HuH-7 (cell line): ENCODE measurements at regions not wholly inside any gene's neighbourhood (a gene's known extent, or its start where the extent isn't known, plus 50 kb on each side); places are given as distances from the start of the nearest gene placed in this dataset.
A peak's percentile ranks its signal among the peaks of the same experiment; 100 is the strongest.

Source experiments
- DNase-seq: peaks from one replicate; pipeline ENCODE4 v3.0.0; 2011; ENCODE audit warnings: low spot score

DNA sequence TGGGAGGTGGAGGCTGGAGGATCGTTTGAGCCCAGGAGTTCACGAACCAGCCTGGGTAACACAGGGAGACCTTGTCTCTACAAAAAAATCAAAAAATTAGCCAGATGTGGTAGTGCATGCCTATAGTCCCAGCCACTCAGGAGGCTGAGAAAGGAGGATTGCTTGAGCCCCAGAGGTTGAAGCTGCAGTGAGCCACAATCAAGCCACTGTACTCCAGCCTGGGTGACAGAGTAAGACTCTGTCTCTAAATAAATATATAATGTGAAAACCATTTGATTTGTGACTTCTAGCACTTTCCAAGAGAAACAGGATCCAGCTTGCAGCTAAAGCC is 459.1 kb downstream of the SOX9 start:
- DNase-seq = no peak

DNA sequence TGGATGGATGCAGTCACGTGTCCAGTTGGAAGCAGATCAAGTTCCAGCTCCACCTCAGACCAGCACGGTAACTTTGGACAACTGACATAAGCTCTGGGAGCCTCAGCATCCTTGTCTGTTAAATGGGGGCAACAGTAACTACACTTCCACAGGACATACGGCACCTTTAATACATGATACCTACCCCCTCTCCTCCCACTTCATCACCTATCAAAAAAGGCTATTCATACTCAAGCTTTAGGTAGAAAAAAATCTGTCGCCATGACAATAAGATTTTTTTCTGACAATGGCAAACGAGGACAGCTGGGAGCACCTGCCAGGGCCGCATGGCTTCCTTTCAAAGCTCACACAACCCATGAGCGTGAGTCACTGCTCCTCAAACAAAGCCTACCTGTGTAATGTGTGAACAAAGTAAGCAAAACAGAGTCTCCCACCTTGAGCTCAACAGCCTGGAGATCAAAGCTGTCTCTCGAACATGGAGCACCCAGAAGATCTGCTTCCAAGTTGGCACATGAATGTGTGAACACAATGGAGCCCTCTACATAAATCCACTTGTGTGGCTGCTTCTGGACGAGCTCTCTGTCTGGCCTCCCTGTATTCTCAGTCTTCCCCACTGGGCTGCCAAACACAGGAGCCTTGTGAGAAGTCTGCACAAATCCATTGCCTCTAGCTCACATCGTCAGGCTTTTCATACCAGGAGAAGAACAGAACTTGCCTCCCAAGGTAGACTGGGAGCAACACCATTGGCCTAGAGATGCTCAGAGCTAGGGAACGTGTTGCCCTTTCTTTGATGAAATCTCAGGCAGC is 459.7 kb downstream of the SOX9 start:
- no peak for DNase-seq

GRCh38 chr17:72587156-72587555 is 466.3 kb downstream of the SOX9 start:
- no peak for DNase-seq

DNA sequence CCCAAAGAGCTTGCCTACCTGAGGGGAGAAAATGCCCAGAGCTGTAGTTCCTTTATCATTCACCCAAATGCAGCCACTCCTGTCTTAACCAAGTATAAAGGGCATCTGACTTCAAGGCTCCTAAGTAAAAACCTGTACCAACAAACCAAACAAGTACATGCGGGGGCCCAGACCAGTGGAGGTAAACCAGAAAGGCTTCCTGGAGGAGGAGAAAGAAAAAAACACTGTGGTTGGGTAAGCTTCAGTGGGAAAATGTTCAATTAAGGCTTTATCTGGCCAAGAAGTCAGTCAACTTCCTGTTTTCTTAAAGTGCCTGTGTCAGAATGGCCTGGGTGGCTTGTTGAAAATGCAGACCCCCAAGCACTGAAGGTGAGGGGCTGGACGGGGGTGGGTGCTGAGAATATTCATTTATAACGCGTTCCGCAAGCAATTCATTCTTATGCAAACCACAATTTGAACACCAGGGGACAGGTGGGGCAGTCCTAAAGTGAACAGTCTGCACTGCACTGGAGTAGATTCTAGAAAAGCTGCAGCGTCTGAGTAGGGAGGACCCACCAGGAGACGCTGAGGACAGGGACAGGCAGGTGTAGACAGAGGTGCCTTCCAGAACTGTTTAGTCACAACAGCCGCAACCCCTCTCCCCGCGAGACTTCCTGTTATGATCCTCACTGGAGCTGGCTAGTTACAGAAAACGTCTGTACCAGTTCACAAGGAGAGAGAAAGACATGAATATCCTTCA is 467.1 kb downstream of the SOX9 start:
- DNase-seq = no peak

GRCh38 chr17:72588561-72588960 is 467.7 kb downstream of the SOX9 start:
- no peak for DNase-seq

DNA sequence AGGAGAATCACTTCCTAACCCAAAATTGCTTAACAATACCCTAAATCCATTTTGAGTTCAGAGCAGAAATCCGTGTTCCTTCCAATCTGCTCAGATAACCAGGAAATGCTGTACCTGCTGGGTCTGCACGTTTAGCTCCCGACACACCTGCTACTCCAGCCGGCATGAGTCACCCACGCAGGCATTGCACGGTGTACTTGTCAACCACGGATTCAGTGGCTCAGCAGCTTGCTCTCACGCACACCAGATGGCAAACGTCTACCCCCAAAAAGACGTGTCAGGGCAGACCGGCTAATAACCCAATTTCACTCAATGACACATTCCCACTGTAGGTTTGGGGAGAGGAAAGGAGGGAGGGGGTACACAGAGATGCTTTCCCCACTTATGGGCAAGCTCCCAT is 468.1 kb downstream of the SOX9 start:
- no peak for DNase-seq

DNA sequence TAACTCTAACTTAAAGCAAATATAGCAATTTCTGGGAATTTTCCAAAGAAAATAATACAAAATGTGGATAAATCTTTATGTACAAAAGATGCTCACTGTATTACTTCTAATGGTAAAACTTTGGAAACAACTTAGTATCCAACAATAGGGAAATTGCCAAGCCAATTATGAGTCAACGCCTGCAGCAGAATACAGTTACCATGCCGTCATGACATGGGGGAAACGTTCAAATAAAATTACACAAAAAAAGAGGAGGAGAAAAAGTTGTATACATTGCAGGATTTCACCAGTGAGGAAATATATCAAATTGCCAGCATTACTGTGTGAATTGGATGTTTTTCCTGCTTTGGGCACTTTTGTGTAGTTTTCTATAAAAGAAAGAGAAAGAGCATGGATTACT is 469.6 kb downstream of the SOX9 start:
- no peak for DNase-seq

DNA sequence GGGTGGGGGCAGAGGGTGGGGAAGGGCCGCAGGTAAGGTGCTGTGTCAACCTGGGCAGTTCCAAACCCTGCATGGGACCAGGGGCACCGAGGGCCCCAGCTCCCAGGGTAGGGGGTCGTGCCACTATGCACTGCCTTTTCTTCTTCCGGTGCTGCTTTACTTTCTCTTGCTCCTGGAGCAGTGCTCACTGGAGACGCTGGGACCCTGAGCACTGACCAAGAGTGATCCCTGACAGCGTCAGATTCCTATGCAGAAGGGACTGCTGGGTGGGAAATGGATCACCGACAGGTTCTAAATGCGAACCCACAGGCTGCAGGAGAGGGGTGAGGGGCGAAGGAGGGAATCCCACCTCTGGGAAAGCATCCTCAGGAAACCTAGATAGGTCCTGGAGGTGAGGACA is 470.1 kb downstream of the SOX9 start:
- no peak for DNase-seq

- no peak for DNase-seq
Observed at GRCh38 chr17:72591289-72592241, 470.7 kb downstream of the SOX9 start.

DNA sequence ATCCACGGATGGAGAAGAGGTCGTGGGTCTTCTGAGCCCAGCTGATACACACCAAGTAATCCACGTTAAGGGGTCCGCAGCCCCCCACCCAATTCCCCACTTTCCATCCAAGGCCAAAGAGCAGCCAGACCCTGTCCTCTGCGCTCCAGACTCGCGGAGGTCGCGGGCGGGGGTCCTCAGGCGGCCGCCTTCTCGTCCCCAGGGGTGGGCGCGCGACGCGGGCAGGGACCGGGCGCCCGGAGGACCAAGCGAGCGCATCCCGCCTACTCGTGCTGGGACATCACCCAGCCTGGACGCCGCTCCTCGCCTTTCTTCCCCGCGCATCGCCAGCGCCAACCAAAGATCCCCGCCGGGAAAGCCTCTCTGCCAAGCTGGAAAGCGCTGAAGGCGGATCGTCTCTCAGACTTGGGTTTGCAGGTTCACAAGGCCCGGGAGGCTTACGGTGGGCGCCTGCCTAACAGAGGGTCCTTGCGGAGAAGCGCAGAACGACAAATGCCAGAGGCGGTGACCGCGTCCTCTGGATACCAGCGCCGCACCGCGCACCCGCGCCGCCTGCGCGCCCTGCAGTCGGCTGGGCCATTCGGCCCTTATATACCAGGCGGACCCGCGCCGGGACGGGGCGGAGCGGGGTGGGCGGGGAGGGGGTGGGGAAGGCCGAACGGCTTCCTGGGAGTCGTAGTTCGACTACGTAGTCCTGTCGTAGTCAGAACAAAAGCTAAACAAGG is 471.6 kb downstream of the SOX9 start:
- peak; percentile 95 for DNase-seq

- DNase-seq = no peak
Observed at GRCh38 chr17:72592967-72593325, 472.1 kb downstream of the SOX9 start.

DNA sequence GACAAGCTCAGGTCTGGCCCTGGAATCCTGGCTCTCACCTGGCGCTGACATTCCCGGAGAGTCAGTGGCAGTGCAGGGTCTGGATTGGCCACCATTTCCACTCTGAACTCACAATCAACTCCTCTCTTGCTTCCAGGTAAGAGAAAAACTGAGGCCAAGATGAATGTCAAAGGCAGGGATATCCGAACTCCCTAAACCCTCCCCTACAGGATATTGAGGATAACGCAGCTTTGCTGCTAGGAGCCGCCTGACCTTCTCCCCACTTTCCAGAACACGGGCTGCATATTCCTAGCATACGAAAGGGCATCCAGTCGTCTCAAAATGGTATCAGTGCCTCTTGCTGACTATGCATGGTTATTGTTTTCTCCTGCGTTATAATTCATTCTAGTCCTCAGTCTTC is 473.4 kb downstream of the SOX9 start:
- no peak for DNase-seq
